ENCODE measurements at regions not wholly inside any gene's neighbourhood (a gene's known extent, or its start where the extent isn't known, plus 50 kb on each side); places are given as distances from the start of the nearest gene placed in this dataset.
"Not testable (repeated sequence)": the region's sequence is repeated elsewhere in the genome, so short reads cannot be mapped to it uniquely, and the experiment has no call there.

- Histone ChIP-seq H3K4me1 (no peaks in the 10 kb centered on the region), H3K9ac (no peak overlapping the region), H3K27ac (no peak overlapping the region), H3K27me3 (ENCODE audit: control insufficient read depth, insufficient read depth, low read length) (no peaks in the 10 kb centered on the region), H3K36me3 (ENCODE audit: control insufficient read depth, insufficient read depth, low read length) (no peaks in the 10 kb centered on the region), H3K4me2 (ENCODE audit: low read length) (no peak overlapping the region), H3K79me2 (no peaks in the 10 kb centered on the region), H3K9me3 (ENCODE audit: control insufficient read depth, low read length) (no peaks in the 10 kb centered on the region), H2AFZ (no peak overlapping the region), H3K4me3 (ENCODE audit: low read depth, low read length) (no peak overlapping the region)
- no peak for TF ChIP-seq CTCF (IDR thresholded peaks at IDR 0.05)
Measured at GRCh38 chr2:14991723-14992122, 359.2 kb downstream of the LRATD1 start.

- Histone ChIP-seq H3K4me2 (ENCODE audit: low read length) (no peak overlapping the region), H3K4me1 (no peaks in the 10 kb centered on the region)
Measured at GRCh38 chr2:14994721-14995120, 362.2 kb downstream of the LRATD1 start.

GRCh38 chr2:14996351-14997014 lies 364.0 kb downstream of the LRATD1 start:
- Histone ChIP-seq H3K4me2 (ENCODE audit: low read length) (no peak overlapping the region), H2AFZ (no peak overlapping the region), H3K9me3 (ENCODE audit: control insufficient read depth, low read length) (no peaks in the 10 kb centered on the region), H3K9ac (no peak overlapping the region), H3K4me3 (ENCODE audit: low read depth, low read length) (no peak overlapping the region), H3K79me2 (no peaks in the 10 kb centered on the region), H3K4me1 (no peaks in the 10 kb centered on the region), H3K36me3 (ENCODE audit: control insufficient read depth, insufficient read depth, low read length) (no peaks in the 10 kb centered on the region), H3K27ac (no peak overlapping the region), H3K27me3 (ENCODE audit: control insufficient read depth, insufficient read depth, low read length) (no peaks in the 10 kb centered on the region)
- no peak for TF ChIP-seq CTCF (IDR thresholded peaks at IDR 0.05)

More at GRCh38 chr2:14994721-14995120, 362.2 kb downstream of the LRATD1 start:
- no peak for TF ChIP-seq CTCF (IDR thresholded peaks at IDR 0.05)
- Histone ChIP-seq H3K9me3 (ENCODE audit: control insufficient read depth, low read length) (no peaks in the 10 kb centered on the region), H3K79me2 (no peaks in the 10 kb centered on the region), H3K36me3 (ENCODE audit: control insufficient read depth, insufficient read depth, low read length) (no peaks in the 10 kb centered on the region), H3K27ac (no peak overlapping the region), H2AFZ (no peak overlapping the region), H3K9ac (no peak overlapping the region), H3K27me3 (ENCODE audit: control insufficient read depth, insufficient read depth, low read length) (no peaks in the 10 kb centered on the region), H3K4me3 (ENCODE audit: low read depth, low read length) (no peak overlapping the region)

- Histone ChIP-seq H3K9me3 (ENCODE audit: control insufficient read depth, low read length) (no peaks in the 10 kb centered on the region), H3K36me3 (ENCODE audit: control insufficient read depth, insufficient read depth, low read length) (no peaks in the 10 kb centered on the region), H3K27me3 (ENCODE audit: control insufficient read depth, insufficient read depth, low read length) (no peaks in the 10 kb centered on the region), H3K9ac (no peak overlapping the region), H3K4me1 (no peaks in the 10 kb centered on the region), H3K27ac (no peak overlapping the region), H2AFZ (no peak overlapping the region), H3K79me2 (no peaks in the 10 kb centered on the region), H3K4me2 (ENCODE audit: low read length) (no peak overlapping the region), H3K4me3 (ENCODE audit: low read depth, low read length) (no peak overlapping the region)
- TF ChIP-seq CTCF (IDR thresholded peaks at IDR 0.05), result no peak
Measured at GRCh38 chr2:14998546-14998945, 366.0 kb downstream of the LRATD1 start.

- no peak for TF ChIP-seq CTCF (IDR thresholded peaks at IDR 0.05)
- H3K9ac ChIP-seq, result no peak overlapping the region
Measured at GRCh38 chr2:14999114-14999661, 366.7 kb downstream of the LRATD1 start.

GRCh38 chr2:15002519-15002918 lies 370.0 kb downstream of the LRATD1 start:
- H3K9ac ChIP-seq; H3K4me1 ChIP-seq; H2AFZ ChIP-seq; H3K27ac ChIP-seq; H3K4me3 ChIP-seq (ENCODE audit: low read depth, low read length); H3K36me3 ChIP-seq (ENCODE audit: control insufficient read depth, insufficient read depth, low read length); H3K79me2 ChIP-seq; H3K4me2 ChIP-seq (ENCODE audit: low read length); H3K27me3 ChIP-seq (ENCODE audit: control insufficient read depth, insufficient read depth, low read length); H3K9me3 ChIP-seq (ENCODE audit: control insufficient read depth, low read length): not testable (repeated sequence)

More at GRCh38 chr2:14999114-14999661, 366.7 kb downstream of the LRATD1 start:
- Histone ChIP-seq H3K4me2 (ENCODE audit: low read length) (no peak overlapping the region), H3K9me3 (ENCODE audit: control insufficient read depth, low read length) (no peaks in the 10 kb centered on the region), H3K4me3 (ENCODE audit: low read depth, low read length) (no peak overlapping the region), H3K27me3 (ENCODE audit: control insufficient read depth, insufficient read depth, low read length) (no peaks in the 10 kb centered on the region), H3K4me1 (no peaks in the 10 kb centered on the region), H2AFZ (no peak overlapping the region), H3K36me3 (ENCODE audit: control insufficient read depth, insufficient read depth, low read length) (no peaks in the 10 kb centered on the region), H3K79me2 (no peaks in the 10 kb centered on the region), H3K27ac (no peak overlapping the region)

Data from parathyroid adenoma (tissue), 2 donors.